Endothelial cell of umbilical vein (primary cell): ENCODE measurements at regions not wholly inside any gene's neighbourhood (a gene's known extent, or its start where the extent isn't known, plus 50 kb on each side); places are given as distances from the start of the nearest gene placed in this dataset.

Source experiments
- BruUV-seq: library from RNA; stranded (reverse); fragments of 400-500 nt; replicated peaks from 2 replicates; lab custom pipeline; 2021; lab: Mats Ljungman, UMichigan
- CTCF ChIA-PET: fragments of 300-600, 350-600 bp; sonication (Branson Sonifier 250); formaldehyde crosslinking; loops from one replicate; lab custom pipeline; 2021; ENCODE audit warnings: antibody characterized with exemption, inconsistent platforms; lab: Charles Lee
- POLR2A ChIA-PET: fragments of 300-600, 350-600 bp; sonication (Branson Sonifier 250); formaldehyde crosslinking; loops from one replicate; lab custom pipeline; 2021; ENCODE audit warnings: antibody characterized with exemption, inconsistent platforms; lab: Charles Lee
- DNase-seq: peaks from one replicate; pipeline ENCODE4 v3.0.0-alpha.2; 2011; ENCODE audit warnings: low read depth, low spot score
- FAIRE-seq: peaks from 2 replicates; lab custom pipeline; 2011; peaks lifted over from hg19 to GRCh38; lab: Jason Lieb, UNC
- H2AFZ ChIP-seq: 2 replicates; pipeline ENCODE4 v1.6.0; 2012; ENCODE audit warnings: low read depth, low read length, control low read depth, inconsistent platforms
- H3K27ac ChIP-seq: 2 replicates; pipeline ENCODE4 v1.5.1; 2011; ENCODE audit warnings: low read depth, mild to moderate bottlenecking, control low read depth, low read length, moderate library complexity; ENCODE audit not compliant: insufficient read depth
- H3K27me3 ChIP-seq, 2 experiments: 2 replicates each; pipeline versions ENCODE4 v1.6.0 to v1.6.1; 2011; ENCODE audit warnings: low read length in 2 of 2, mixed read lengths in 1 of 2; ENCODE audit not compliant: control insufficient read depth in 2 of 2, insufficient read depth in 2 of 2
- H3K36me3 ChIP-seq, 2 experiments: 2 replicates in 1 of 2; 3 replicates in 1 of 2; pipeline ENCODE4 v1.5.1; 2011; ENCODE audit warnings: low read length in 2 of 2, mild to moderate bottlenecking in 1 of 2, moderate library complexity in 1 of 2; ENCODE audit not compliant: control insufficient read depth in 2 of 2, insufficient read depth in 2 of 2; ENCODE audit errors: extremely low read depth in 1 of 2
- H3K4me1 ChIP-seq: 3 replicates; pipeline ENCODE4 v1.5.1; 2011; ENCODE audit warnings: mild to moderate bottlenecking, low read length; ENCODE audit not compliant: control insufficient read depth, insufficient read depth; ENCODE audit errors: extremely low read depth
- H3K4me2 ChIP-seq: 2 replicates; pipeline ENCODE4 v1.6.1; 2011; ENCODE audit warnings: low read length, control low read depth, mixed read lengths; ENCODE audit not compliant: insufficient read depth
- H3K4me3 ChIP-seq, 3 experiments: fragments of 200-600 bp in 1 of 3; sonication (generic), shearing (Covaris generic) in 1 of 3; replicated peaks in 1 of 3; 2 replicates each; pipeline ENCODE4 v1.5.1; 2011 to 2016; ENCODE audit warnings: control low read depth in 3 of 3, low read length in 3 of 3, mild to moderate bottlenecking in 2 of 3, inconsistent platforms in 1 of 3, low read depth in 1 of 3, moderate library complexity in 1 of 3; ENCODE audit not compliant: insufficient read depth in 1 of 3
- H3K79me2 ChIP-seq: 2 replicates; pipeline ENCODE4 v1.6.0; 2012; ENCODE audit warnings: low read length, inconsistent platforms; ENCODE audit not compliant: control insufficient read depth, insufficient read depth
- H3K9ac ChIP-seq: replicated peaks from 2 replicates; pipeline ENCODE3; 2011; ENCODE audit warnings: low read length, control low read depth; ENCODE audit not compliant: insufficient read depth; ENCODE audit errors: extremely low read depth
- H3K9me1 ChIP-seq: replicated peaks from 3 replicates; pipeline ENCODE4 v1.6.0; 2011; ENCODE audit warnings: mild to moderate bottlenecking, low read length; ENCODE audit not compliant: control insufficient read depth, insufficient read depth; ENCODE audit errors: extremely low read depth
- H3K9me3 ChIP-seq: replicated peaks from 2 replicates; pipeline ENCODE4 v1.5.1; 2012; ENCODE audit warnings: low read length, inconsistent platforms; ENCODE audit not compliant: control insufficient read depth, insufficient read depth
- H4K20me1 ChIP-seq: replicated peaks from 2 replicates; pipeline ENCODE3; 2011; ENCODE audit warnings: mild to moderate bottlenecking, low read length; ENCODE audit not compliant: control insufficient read depth, insufficient read depth; ENCODE audit errors: extremely low read depth
- EZH2 ChIP-seq: IDR thresholded peaks from 2 replicates; pipeline ENCODE4 v1.6.1; 2012; ENCODE audit warnings: borderline replicate concordance, low read depth, mild to moderate bottlenecking, moderate library complexity, low read length, inconsistent platforms; ENCODE audit not compliant: severe bottlenecking
- FOS ChIP-seq: IDR thresholded peaks from 2 replicates; pipeline ENCODE4 v1.6.1; 2011; ENCODE audit warnings: mild to moderate bottlenecking, low read length, moderate library complexity, borderline replicate concordance; ENCODE audit not compliant: insufficient read depth
- GATA2 ChIP-seq: IDR thresholded peaks from 2 replicates; pipeline ENCODE4 v1.7.0; 2011; ENCODE audit warnings: low read depth, mild to moderate bottlenecking, moderate library complexity, mixed read lengths, low read length; ENCODE audit not compliant: insufficient read length, insufficient read depth
- JUN ChIP-seq: IDR thresholded peaks from 2 replicates; pipeline ENCODE4 v1.6.1; 2011; ENCODE audit warnings: borderline replicate concordance, low read depth; ENCODE audit not compliant: insufficient read length, insufficient read depth
- MYC ChIP-seq: IDR thresholded peaks from one replicate; pipeline ENCODE4 v1.6.1; 2011; ENCODE audit warnings: mild to moderate bottlenecking, low read depth, low read length
- POLR2A ChIP-seq: IDR thresholded peaks from 2 replicates; pipeline ENCODE4 v1.6.1; 2012; ENCODE audit warnings: low read depth, mild to moderate bottlenecking, control low read depth, low read length
- POLR2AphosphoS5 ChIP-seq: IDR thresholded peaks from 2 replicates; pipeline ENCODE4 v1.6.1; 2012; ENCODE audit warnings: low read depth, mild to moderate bottlenecking, control low read depth, low read length, moderate library complexity; ENCODE audit not compliant: insufficient read depth
- dilution Hi-C: fragments of 300-500 bp; cut with MboI; formaldehyde crosslinking; loops from one replicate; pipeline ENCODE4 v1.15.0; 2019; ENCODE audit warnings: low sequenced_read_pairs; ENCODE audit not compliant: extremely low pct_ligation_motif_present
- intact Hi-C: fragments of 100-400 bp; cut with micrococcal nuclease; formaldehyde crosslinking; loops from one replicate; pipeline ENCODE4 v1.10.0; 2022
- TF ChIP-seq, protein P1 (sequence below): IDR thresholded peaks from 2 replicates; pipeline ENCODE4 v1.6.1; 2011; ENCODE audit not compliant: insufficient read depth, insufficient read length
- TF ChIP-seq, protein P2 (sequence below), 2 donors: IDR thresholded peaks; 1 replicate in 1 of 2; 2 replicates in 1 of 2; pipeline ENCODE4 v1.5.1; 2011; ENCODE audit warnings: low read length in 2 of 2, mild to moderate bottlenecking in 2 of 2, moderate library complexity in 2 of 2, control low read depth in 1 of 2, inconsistent platforms in 1 of 2, low read depth in 1 of 2; ENCODE audit not compliant: insufficient read depth in 1 of 2; ENCODE audit errors: extremely low read depth in 1 of 2

DNA sequence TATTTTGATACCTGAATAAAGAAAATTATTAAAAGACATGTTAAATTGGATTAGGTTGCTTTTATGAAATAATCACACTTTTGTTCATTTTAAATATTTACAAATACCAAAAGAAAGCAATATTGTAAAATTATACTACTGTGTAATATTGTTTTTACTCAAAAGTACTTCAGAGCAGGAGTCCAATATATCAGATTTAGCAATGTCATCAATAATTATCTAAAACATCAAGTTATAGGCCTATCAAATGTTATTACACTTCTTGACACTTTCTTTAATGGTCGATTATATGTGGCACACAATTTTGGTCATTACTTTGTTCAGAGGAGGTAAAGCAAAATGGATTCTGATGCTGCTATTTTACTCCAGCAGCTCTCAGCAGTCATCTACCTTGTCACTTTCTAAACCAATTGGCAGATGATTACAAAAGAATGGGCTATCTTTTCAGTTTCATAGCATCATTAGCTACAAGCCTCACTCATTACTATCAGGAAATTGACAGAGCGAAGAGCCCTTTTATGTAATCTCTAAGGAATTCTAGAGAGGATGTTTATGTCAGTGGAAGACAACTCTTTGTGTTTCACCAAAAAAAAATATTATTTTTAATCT is 318.6 kb downstream of the PLOD2 start:
- no peaks in the 10 kb centered on the region for H3K27me3 ChIP-seq
- DNase-seq (no peak), FAIRE-seq (no peak)
- ChIA-PET POLR2A (interaction anchor here (0.6 kb wide), 1 partner anchor 418 kb away, joined by 8 read pairs; no protein-coding TSS in a partner anchor), CTCF (no interaction called here)
- no TSS peak for BruUV-seq
- no peak overlapping the region for H3K27ac ChIP-seq
- H3K9me1 ChIP-seq: no peaks in the 10 kb centered on the region
- H3K9ac ChIP-seq: no peak overlapping the region
- intact Hi-C loops (no loop called here), dilution Hi-C loops (no loop called here)
- no peak overlapping the region for H3K4me3 ChIP-seq
- no peaks in the 10 kb centered on the region for H3K4me1 ChIP-seq
- no peaks in the 10 kb centered on the region for H3K79me2 ChIP-seq
- H3K4me2 ChIP-seq: no peak overlapping the region
- no peaks in the 10 kb centered on the region for H3K9me3 ChIP-seq
- no peaks in the 10 kb centered on the region for H4K20me1 ChIP-seq
- TF ChIP-seq MYC (no peak), POLR2A (no peak), POLR2AphosphoS5 (no peak), JUN (no peak), EZH2 (no peak), GATA2 (no peak), FOS (no peak)
- TF ChIP-seq, protein P1, sequence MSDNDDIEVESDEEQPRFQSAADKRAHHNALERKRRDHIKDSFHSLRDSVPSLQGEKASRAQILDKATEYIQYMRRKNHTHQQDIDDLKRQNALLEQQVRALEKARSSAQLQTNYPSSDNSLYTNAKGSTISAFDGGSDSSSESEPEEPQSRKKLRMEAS: no peak
- TF ChIP-seq, protein P2, sequence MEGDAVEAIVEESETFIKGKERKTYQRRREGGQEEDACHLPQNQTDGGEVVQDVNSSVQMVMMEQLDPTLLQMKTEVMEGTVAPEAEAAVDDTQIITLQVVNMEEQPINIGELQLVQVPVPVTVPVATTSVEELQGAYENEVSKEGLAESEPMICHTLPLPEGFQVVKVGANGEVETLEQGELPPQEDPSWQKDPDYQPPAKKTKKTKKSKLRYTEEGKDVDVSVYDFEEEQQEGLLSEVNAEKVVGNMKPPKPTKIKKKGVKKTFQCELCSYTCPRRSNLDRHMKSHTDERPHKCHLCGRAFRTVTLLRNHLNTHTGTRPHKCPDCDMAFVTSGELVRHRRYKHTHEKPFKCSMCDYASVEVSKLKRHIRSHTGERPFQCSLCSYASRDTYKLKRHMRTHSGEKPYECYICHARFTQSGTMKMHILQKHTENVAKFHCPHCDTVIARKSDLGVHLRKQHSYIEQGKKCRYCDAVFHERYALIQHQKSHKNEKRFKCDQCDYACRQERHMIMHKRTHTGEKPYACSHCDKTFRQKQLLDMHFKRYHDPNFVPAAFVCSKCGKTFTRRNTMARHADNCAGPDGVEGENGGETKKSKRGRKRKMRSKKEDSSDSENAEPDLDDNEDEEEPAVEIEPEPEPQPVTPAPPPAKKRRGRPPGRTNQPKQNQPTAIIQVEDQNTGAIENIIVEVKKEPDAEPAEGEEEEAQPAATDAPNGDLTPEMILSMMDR (IDR thresholded peaks at IDR 0.05; ENCODE audit: extremely low read depth in 1 of 2, insufficient read depth in 1 of 2, low read depth in 1 of 2, low read length in 2 of 2): no peak
- no peak overlapping the region for H2AFZ ChIP-seq
- no peaks in the 10 kb centered on the region for H3K36me3 ChIP-seq
